Neural crest cell (in vitro differentiated cells): ENCODE measurements at regions not wholly inside any gene's neighbourhood (a gene's known extent, or its start where the extent isn't known, plus 50 kb on each side); places are given as distances from the start of the nearest gene placed in this dataset.

ENCODE experiments used
- DNase-seq: peaks from one replicate; pipeline ENCODE4 v3.0.0; 2021; ENCODE audit warnings: low read depth, mixed read lengths, low spot score
- H3K27ac Mint-ChIP-seq: one replicate; pipeline ENCODE4 v1.8.0; 2021; ENCODE audit warnings: mild to moderate bottlenecking, mixed read lengths; ENCODE audit not compliant: unreplicated experiment
- H3K27me3 Mint-ChIP-seq: 2 replicates; pipeline ENCODE4 v1.8.0; 2021; ENCODE audit warnings: low read depth, mild to moderate bottlenecking, mixed read lengths
- H3K36me3 Mint-ChIP-seq: 2 replicates; pipeline ENCODE4 v1.8.0; 2021; ENCODE audit warnings: low read depth, mild to moderate bottlenecking, mixed read lengths
- H3K4me1 Mint-ChIP-seq: 2 replicates; pipeline ENCODE4 v1.8.0; 2021; ENCODE audit warnings: mixed read lengths
- H3K4me3 Mint-ChIP-seq: one replicate; pipeline ENCODE4 v1.8.0; 2021; ENCODE audit warnings: mild to moderate bottlenecking, mixed read lengths
- H3K9me3 Mint-ChIP-seq: 2 replicates; pipeline ENCODE4 v1.8.0; 2021; ENCODE audit warnings: mixed read lengths
- TF ChIP-seq, protein P1 (sequence below): fragments of 200-600 bp; sonication (generic); conservative IDR thresholded peaks from 2 replicates; pipeline ENCODE4 v1.5.0; 2021; ENCODE audit warnings: antibody characterized with exemption, mild to moderate bottlenecking

DNA sequence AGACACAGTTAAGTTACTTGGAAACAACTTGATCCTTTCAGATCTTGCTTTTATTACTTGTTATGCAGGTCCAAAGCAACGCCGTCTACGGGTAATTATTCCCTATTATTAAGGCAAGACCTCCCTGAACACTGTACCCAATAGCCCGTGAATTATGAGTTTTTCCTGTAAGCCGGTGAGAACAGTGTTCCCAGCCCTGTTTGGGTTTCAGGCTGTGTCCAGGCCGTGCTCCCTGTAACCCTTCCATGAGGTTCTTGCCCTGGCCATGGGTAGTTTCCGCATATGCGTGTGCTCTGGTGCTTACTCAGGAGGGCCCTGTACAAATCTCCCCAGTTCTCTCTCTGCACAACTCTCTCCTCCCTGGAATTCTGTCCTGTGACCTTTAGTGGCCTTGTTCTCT, 65.6 kb upstream of the CNOT6 start:
- no peak overlapping the region for H3K4me3 Mint-ChIP-seq

DNA sequence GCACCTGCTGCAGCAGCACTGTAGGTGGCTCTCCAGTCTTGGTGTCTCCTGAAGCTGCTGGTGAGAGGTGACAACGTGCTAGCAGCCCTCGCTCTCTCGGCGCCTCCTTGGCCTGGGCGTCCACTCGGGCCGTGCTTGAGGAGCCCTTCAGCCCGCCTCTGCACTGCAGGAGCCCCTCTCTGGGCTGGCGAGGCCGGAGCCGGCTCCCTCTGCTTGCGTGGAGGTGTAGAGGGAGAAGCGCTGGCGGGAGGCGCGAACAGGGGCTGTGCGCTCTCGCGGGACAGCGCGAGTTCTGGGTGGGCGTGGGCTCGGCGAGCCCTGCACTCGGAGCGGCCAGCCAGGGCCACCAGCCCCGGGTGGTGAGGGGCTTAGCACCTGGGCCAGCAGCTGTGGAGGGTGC, 62.2 kb upstream of the CNOT6 start:
- H3K36me3 Mint-ChIP-seq: peaks cover 3% of the 10 kb centered on the region
- TF ChIP-seq, protein P1, sequence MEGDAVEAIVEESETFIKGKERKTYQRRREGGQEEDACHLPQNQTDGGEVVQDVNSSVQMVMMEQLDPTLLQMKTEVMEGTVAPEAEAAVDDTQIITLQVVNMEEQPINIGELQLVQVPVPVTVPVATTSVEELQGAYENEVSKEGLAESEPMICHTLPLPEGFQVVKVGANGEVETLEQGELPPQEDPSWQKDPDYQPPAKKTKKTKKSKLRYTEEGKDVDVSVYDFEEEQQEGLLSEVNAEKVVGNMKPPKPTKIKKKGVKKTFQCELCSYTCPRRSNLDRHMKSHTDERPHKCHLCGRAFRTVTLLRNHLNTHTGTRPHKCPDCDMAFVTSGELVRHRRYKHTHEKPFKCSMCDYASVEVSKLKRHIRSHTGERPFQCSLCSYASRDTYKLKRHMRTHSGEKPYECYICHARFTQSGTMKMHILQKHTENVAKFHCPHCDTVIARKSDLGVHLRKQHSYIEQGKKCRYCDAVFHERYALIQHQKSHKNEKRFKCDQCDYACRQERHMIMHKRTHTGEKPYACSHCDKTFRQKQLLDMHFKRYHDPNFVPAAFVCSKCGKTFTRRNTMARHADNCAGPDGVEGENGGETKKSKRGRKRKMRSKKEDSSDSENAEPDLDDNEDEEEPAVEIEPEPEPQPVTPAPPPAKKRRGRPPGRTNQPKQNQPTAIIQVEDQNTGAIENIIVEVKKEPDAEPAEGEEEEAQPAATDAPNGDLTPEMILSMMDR: no peak
- H3K27me3 Mint-ChIP-seq: peaks cover 2% of the 10 kb centered on the region
- peaks cover 4% of the 10 kb centered on the region for H3K9me3 Mint-ChIP-seq
- no peak overlapping the region for H3K4me3 Mint-ChIP-seq
- H3K27ac Mint-ChIP-seq: no peak overlapping the region
- DNase-seq: no peak
- peaks cover 6% of the 10 kb centered on the region for H3K4me1 Mint-ChIP-seq

More for the DNA sequence above, 65.6 kb upstream of the CNOT6 start:
- H3K27ac Mint-ChIP-seq: no peak overlapping the region
- DNase-seq: no peak
- H3K9me3 Mint-ChIP-seq: peaks cover 4% of the 10 kb centered on the region
- peaks cover 2% of the 10 kb centered on the region for H3K27me3 Mint-ChIP-seq
- TF ChIP-seq, protein P1: no peak
- H3K36me3 Mint-ChIP-seq: peaks cover 3% of the 10 kb centered on the region
- peaks cover 6% of the 10 kb centered on the region for H3K4me1 Mint-ChIP-seq

DNA sequence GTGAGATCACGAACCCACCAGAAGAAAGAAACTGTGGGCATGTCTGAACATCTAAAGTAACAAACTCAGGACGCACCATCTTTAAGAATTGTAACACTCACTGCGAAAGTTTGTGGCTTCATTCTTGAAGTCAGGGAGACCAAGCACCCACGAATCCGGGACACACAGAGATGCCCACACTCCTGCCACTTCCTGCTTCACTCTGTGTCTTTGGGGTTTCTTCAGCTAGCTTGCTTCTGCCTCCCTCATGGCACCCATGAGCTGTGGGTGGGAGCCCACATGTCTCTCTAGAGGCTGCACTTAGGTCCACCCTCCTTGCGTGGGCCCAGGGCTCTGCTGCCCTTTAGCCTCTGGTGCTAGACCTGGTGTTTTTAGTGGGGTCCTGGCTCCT, 61.2 kb upstream of the CNOT6 start:
- H3K9me3 Mint-ChIP-seq: peaks cover 4% of the 10 kb centered on the region

DNA sequence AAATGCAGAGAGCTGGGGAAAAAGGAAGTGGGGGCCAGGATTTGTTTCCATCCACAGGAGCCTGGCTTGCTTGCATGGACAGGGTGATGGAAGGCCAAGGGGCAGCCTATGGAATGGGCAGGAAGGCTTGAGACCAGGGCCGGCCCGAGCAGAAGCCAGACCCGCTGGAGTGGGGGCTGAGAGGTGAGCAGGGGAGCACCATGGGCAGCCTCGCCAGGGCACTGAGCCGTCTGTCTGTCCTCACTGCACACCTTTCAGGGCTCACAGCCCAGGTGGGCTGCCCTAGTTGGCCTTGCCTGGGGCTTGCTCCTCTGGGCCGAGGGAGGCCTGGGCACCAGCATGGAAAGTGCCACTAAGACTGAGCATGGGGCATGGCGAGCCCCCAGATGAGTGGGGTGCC, 58.6 kb upstream of the CNOT6 start:
- DNase-seq: no peak
- Mint-ChIP-seq H3K4me1 (peaks cover 2% of the 10 kb centered on the region), H3K36me3 (peaks cover under 1% of the 10 kb centered on the region), H3K4me3 (no peak overlapping the region), H3K27me3 (no peaks in the 10 kb centered on the region), H3K27ac (no peak overlapping the region), H3K9me3 (peaks cover 1% of the 10 kb centered on the region)
- TF ChIP-seq, protein P1: no peak

More for the DNA sequence above, 61.2 kb upstream of the CNOT6 start:
- Mint-ChIP-seq H3K36me3 (peaks cover 3% of the 10 kb centered on the region), H3K4me1 (peaks cover 6% of the 10 kb centered on the region), H3K27ac (peak overlapping the region; percentile 27), H3K27me3 (peaks cover 2% of the 10 kb centered on the region), H3K4me3 (no peak overlapping the region)
- TF ChIP-seq, protein P1: no peak
- DNase-seq: no peak

DNA sequence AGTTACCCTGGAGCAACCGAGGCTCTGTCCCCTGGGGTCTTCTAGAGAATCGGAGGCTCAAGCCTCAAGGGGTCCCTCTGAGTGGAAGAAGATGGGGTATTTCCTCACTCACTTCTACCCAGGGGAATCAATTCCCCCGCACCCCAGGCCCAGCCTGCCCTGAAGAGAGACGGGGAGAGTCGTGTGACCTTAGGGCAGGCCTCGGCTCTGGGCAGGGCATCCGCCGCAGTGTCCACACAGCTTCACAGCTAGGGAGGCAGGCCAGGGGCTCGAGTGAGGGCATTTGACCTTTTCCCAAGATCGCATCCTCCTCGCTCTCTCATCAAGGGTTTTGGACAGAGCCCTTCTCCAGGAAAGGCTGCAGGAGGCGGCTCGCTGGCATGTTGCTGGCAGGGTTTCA, 57.9 kb upstream of the CNOT6 start:
- Mint-ChIP-seq H3K36me3 (no peaks in the 10 kb centered on the region), H3K27me3 (no peaks in the 10 kb centered on the region), H3K27ac (no peak overlapping the region), H3K9me3 (no peaks in the 10 kb centered on the region), H3K4me1 (no peaks in the 10 kb centered on the region), H3K4me3 (no peak overlapping the region)
- TF ChIP-seq, protein P1: no peak
- no peak for DNase-seq

DNA sequence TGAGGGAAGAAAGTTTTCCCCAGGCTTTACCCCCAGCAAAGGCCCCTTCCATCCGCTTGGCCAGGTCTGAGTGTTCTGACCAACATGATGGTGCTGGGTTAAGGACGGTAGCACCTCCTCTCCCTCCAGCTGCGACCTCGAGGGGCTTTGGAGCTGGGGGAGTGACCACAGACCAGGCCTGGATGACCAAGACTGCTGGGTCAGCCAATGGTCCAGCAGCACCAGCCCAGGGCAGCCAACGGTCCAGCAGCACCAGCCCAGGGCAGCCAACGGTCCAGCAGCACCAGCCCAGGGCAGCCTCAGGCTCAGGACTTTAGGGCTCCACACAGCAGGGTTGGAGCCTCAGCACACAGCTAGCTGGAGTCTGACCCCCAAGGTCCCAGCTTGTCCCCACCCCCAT, 57.2 kb upstream of the CNOT6 start:
- no peak overlapping the region for H3K27ac Mint-ChIP-seq
- TF ChIP-seq, protein P1: no peak
- no peaks in the 10 kb centered on the region for H3K9me3 Mint-ChIP-seq
- no peak overlapping the region for H3K4me3 Mint-ChIP-seq
- no peaks in the 10 kb centered on the region for H3K27me3 Mint-ChIP-seq
- DNase-seq: no peak
- H3K36me3 Mint-ChIP-seq: no peaks in the 10 kb centered on the region
- H3K4me1 Mint-ChIP-seq: no peaks in the 10 kb centered on the region
